Neural cell (in vitro differentiated cells): ENCODE measurements at regions not wholly inside any gene's neighbourhood (a gene's known extent, or its start where the extent isn't known, plus 50 kb on each side); places are given as distances from the start of the nearest gene placed in this dataset.

Source experiments
- H2AFZ ChIP-seq: fragments of 200-600, 300-800 bp; sonication (generic), shearing (Covaris generic); 2 replicates; pipeline ENCODE4 v1.6.0; 2014; ENCODE audit warnings: low read depth, mild to moderate bottlenecking, antibody characterized with exemption, low read length, moderate library complexity
- H3F3A ChIP-seq: fragments of 200-600 bp; shearing (Covaris generic); 2 replicates; pipeline ENCODE4 v1.6.1; 2016; ENCODE audit warnings: mild to moderate bottlenecking, moderate library complexity, mixed read lengths, antibody characterized with exemption, low read length; ENCODE audit not compliant: insufficient read depth, poor library complexity, severe bottlenecking
- H3K27ac ChIP-seq: fragments of 200-600, 300-800 bp; sonication (generic), shearing (Covaris generic); 2 replicates; pipeline ENCODE4 v1.5.1; 2014; ENCODE audit warnings: mild to moderate bottlenecking, low read length, moderate library complexity
- H3K27me3 ChIP-seq: fragments of 300-800, 200-600 bp; sonication (generic), shearing (Covaris generic); 2 replicates; pipeline ENCODE4 v1.6.0; 2014; ENCODE audit warnings: mild to moderate bottlenecking, low read depth, low read length, moderate library complexity; ENCODE audit not compliant: insufficient read depth
- H3K36me3 ChIP-seq: fragments of 300-800, 200-600 bp; sonication (generic), shearing (Covaris generic); 2 replicates; pipeline ENCODE4 v1.5.1; 2014; ENCODE audit warnings: mild to moderate bottlenecking, antibody characterized with exemption, low read length, moderate library complexity; ENCODE audit not compliant: insufficient read depth
- H3K4me2 ChIP-seq: fragments of 300-800, 200-600 bp; sonication (generic), shearing (Covaris generic); 2 replicates; pipeline ENCODE4 v1.6.0; 2014; ENCODE audit warnings: mild to moderate bottlenecking, low read length
- H3K4me3 ChIP-seq: fragments of 300-800, 200-600 bp; sonication (generic), shearing (Covaris generic); 2 replicates; pipeline ENCODE4 v1.5.1; 2014; ENCODE audit warnings: mild to moderate bottlenecking, low read length, moderate library complexity
- H3K79me2 ChIP-seq: fragments of 200-600 bp; shearing (Covaris generic); replicated peaks from 2 replicates; pipeline ENCODE4 v1.6.0; 2014; ENCODE audit warnings: mild to moderate bottlenecking, low read length, moderate library complexity; ENCODE audit not compliant: insufficient read depth
- H3K9ac ChIP-seq: fragments of 300-800, 200-600 bp; sonication (generic), shearing (Covaris generic); 2 replicates; pipeline ENCODE4 v1.6.1; 2016; ENCODE audit warnings: mild to moderate bottlenecking, low read length, mixed read lengths
- H3K9me2 ChIP-seq: fragments of 200-600 bp; shearing (Covaris generic); 2 replicates; pipeline ENCODE4 v1.6.1; 2016; ENCODE audit warnings: mild to moderate bottlenecking, low read length, mixed read lengths; ENCODE audit not compliant: insufficient read depth
- H3K9me3 ChIP-seq: fragments of 200-600, 300-800 bp; sonication (generic), shearing (Covaris generic); 2 replicates; pipeline ENCODE4 v1.6.1; 2016; ENCODE audit warnings: mild to moderate bottlenecking, mixed run types, low read length, moderate library complexity, mixed read lengths
- H4K20me1 ChIP-seq: fragments of 200-600 bp; shearing (Covaris generic); 2 replicates; pipeline ENCODE4 v1.6.1; 2016; ENCODE audit warnings: mild to moderate bottlenecking, mixed run types; ENCODE audit not compliant: insufficient read depth
- EP300 ChIP-seq: fragments of 450-650 bp; conservative IDR thresholded peaks from 2 replicates; pipeline ENCODE4 v1.6.1; 2014; ENCODE audit warnings: antibody characterized with exemption, mild to moderate bottlenecking, moderate library complexity; ENCODE audit not compliant: poor library complexity, severe bottlenecking
- EZH2 ChIP-seq: fragments of 200-600, 300-800 bp; shearing (Covaris generic), sonication (generic); IDR thresholded peaks from 2 replicates; pipeline ENCODE4 v1.6.1; 2014; ENCODE audit warnings: antibody characterized with exemption, low read length, borderline replicate concordance, mild to moderate bottlenecking; ENCODE audit not compliant: insufficient read depth, poor library complexity, severe bottlenecking
- MXI1 ChIP-seq: fragments of 450-650 bp; conservative IDR thresholded peaks from 2 replicates; pipeline ENCODE4 v1.6.1; 2014; ENCODE audit warnings: antibody characterized with exemption, mild to moderate bottlenecking; ENCODE audit not compliant: poor library complexity, severe bottlenecking
- POLR2AphosphoS5 ChIP-seq: IDR thresholded peaks from 2 replicates; pipeline ENCODE4 v1.6.1; 2012
- RAD21 ChIP-seq: fragments of 450-650 bp; conservative IDR thresholded peaks from 2 replicates; pipeline ENCODE4 v1.6.1; 2014; ENCODE audit warnings: antibody characterized with exemption, mild to moderate bottlenecking, moderate library complexity
- SMC3 ChIP-seq: fragments of 450-650 bp; conservative IDR thresholded peaks from 2 replicates; pipeline ENCODE4 v1.6.1; 2014; ENCODE audit warnings: antibody characterized with exemption, mild to moderate bottlenecking, moderate library complexity; ENCODE audit not compliant: poor library complexity
- TAF1 ChIP-seq: IDR thresholded peaks from 2 replicates; pipeline ENCODE4 v1.6.1; 2012; ENCODE audit warnings: low read depth
- TF ChIP-seq, protein P1 (sequence below): IDR thresholded peaks from 2 replicates; pipeline ENCODE4 v1.6.1; 2012; ENCODE audit warnings: borderline replicate concordance
- TF ChIP-seq, protein P2 (sequence below): fragments of 450-650 bp; IDR thresholded peaks from 2 replicates; pipeline ENCODE4 v1.5.1; 2014; ENCODE audit warnings: antibody characterized with exemption, mild to moderate bottlenecking, moderate library complexity; ENCODE audit not compliant: poor library complexity, severe bottlenecking

DNA sequence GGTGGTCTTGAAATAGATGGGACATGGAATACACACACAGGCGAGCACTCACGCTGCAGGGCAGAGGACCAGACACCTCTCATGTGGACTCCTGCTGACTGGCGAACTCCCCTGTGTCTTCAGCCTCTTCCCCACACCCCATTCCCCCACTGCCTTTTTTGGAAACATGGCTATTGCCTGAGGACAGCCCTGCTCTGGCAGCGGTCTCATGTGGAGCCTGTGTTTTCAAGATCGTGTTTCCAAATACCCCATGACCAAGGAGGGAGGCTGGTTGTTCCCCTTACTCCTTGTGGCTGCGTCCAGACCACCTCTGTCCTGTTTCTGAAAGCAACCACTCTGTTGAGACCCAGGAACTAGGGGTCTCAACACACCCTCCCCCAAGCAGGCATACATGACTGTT, 119.4 kb downstream of the C1orf94 start:
- Histone ChIP-seq H4K20me1 (no peaks in the 10 kb centered on the region), H3K9me3 (no peaks in the 10 kb centered on the region), H3K27me3 (no peaks in the 10 kb centered on the region), H3K4me2 (no peak overlapping the region), H3K4me3 (no peak overlapping the region), H3K36me3 (no peaks in the 10 kb centered on the region), H3K79me2 (no peaks in the 10 kb centered on the region), H3F3A (no peaks in the 10 kb centered on the region), H2AFZ (no peak overlapping the region), H3K9ac (no peak overlapping the region), H3K27ac (no peak overlapping the region), H3K9me2 (no peaks in the 10 kb centered on the region)
- TF ChIP-seq RAD21 = no peak
- TF ChIP-seq, protein P1, sequence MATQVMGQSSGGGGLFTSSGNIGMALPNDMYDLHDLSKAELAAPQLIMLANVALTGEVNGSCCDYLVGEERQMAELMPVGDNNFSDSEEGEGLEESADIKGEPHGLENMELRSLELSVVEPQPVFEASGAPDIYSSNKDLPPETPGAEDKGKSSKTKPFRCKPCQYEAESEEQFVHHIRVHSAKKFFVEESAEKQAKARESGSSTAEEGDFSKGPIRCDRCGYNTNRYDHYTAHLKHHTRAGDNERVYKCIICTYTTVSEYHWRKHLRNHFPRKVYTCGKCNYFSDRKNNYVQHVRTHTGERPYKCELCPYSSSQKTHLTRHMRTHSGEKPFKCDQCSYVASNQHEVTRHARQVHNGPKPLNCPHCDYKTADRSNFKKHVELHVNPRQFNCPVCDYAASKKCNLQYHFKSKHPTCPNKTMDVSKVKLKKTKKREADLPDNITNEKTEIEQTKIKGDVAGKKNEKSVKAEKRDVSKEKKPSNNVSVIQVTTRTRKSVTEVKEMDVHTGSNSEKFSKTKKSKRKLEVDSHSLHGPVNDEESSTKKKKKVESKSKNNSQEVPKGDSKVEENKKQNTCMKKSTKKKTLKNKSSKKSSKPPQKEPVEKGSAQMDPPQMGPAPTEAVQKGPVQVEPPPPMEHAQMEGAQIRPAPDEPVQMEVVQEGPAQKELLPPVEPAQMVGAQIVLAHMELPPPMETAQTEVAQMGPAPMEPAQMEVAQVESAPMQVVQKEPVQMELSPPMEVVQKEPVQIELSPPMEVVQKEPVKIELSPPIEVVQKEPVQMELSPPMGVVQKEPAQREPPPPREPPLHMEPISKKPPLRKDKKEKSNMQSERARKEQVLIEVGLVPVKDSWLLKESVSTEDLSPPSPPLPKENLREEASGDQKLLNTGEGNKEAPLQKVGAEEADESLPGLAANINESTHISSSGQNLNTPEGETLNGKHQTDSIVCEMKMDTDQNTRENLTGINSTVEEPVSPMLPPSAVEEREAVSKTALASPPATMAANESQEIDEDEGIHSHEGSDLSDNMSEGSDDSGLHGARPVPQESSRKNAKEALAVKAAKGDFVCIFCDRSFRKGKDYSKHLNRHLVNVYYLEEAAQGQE = no peak
- no peak for TF ChIP-seq SMC3
- TF ChIP-seq EP300 = no peak
- TF ChIP-seq, protein P2, sequence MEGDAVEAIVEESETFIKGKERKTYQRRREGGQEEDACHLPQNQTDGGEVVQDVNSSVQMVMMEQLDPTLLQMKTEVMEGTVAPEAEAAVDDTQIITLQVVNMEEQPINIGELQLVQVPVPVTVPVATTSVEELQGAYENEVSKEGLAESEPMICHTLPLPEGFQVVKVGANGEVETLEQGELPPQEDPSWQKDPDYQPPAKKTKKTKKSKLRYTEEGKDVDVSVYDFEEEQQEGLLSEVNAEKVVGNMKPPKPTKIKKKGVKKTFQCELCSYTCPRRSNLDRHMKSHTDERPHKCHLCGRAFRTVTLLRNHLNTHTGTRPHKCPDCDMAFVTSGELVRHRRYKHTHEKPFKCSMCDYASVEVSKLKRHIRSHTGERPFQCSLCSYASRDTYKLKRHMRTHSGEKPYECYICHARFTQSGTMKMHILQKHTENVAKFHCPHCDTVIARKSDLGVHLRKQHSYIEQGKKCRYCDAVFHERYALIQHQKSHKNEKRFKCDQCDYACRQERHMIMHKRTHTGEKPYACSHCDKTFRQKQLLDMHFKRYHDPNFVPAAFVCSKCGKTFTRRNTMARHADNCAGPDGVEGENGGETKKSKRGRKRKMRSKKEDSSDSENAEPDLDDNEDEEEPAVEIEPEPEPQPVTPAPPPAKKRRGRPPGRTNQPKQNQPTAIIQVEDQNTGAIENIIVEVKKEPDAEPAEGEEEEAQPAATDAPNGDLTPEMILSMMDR = no peak
- no peak for TF ChIP-seq EZH2
- TF ChIP-seq POLR2AphosphoS5 = no peak
- no peak for TF ChIP-seq TAF1
- TF ChIP-seq MXI1 = no peak

DNA sequence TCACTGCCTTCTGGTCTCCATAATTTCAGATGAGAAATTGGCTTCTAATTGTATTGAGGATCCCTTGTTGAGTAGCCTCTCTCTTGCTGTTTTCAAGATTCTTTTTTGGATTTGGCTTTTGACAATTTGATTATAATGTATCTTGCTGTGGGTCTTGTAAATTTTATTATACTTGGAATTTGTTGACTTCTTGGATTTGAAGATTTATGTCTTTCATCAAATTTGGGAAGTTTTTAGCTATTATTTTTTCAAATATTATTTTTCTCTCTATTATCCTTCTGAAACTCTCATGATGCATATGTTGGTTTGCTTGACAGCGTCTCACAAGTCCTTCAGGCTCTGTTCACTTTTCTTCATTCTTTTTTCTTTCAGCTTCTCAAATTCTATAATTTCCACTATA, 126.1 kb downstream of the C1orf94 start:
- no peaks in the 10 kb centered on the region for H4K20me1 ChIP-seq
- H3K4me3 ChIP-seq = no peak overlapping the region
- H3K9ac ChIP-seq = no peak overlapping the region
- TF ChIP-seq TAF1 (no peak), POLR2AphosphoS5 (no peak), MXI1 (no peak)
- TF ChIP-seq, protein P1 = no peak
- TF ChIP-seq, protein P2 = no peak
- no peak overlapping the region for H3K27ac ChIP-seq
- no peaks in the 10 kb centered on the region for H3K9me3 ChIP-seq
- H3K9me2 ChIP-seq = no peaks in the 10 kb centered on the region
- H3F3A ChIP-seq = no peaks in the 10 kb centered on the region
- H3K4me2 ChIP-seq = no peak overlapping the region
- no peaks in the 10 kb centered on the region for H3K27me3 ChIP-seq
- no peaks in the 10 kb centered on the region for H3K36me3 ChIP-seq
- no peak overlapping the region for H2AFZ ChIP-seq
- no peaks in the 10 kb centered on the region for H3K79me2 ChIP-seq
